Breast epithelium (tissue), 4 donors: ENCODE measurements at regions not wholly inside any gene's neighbourhood (a gene's known extent, or its start where the extent isn't known, plus 50 kb on each side); places are given as distances from the start of the nearest gene placed in this dataset.

Experiments
- DNase-seq, 2 donors: peaks; one replicate each; pipeline ENCODE4 v3.0.0-alpha.2; 2019; ENCODE audit warnings: low spot score in 2 of 2
- H3K27ac ChIP-seq, 2 donors: fragments of 200-600 bp; sonication (generic) in 1 of 2; one replicate each; pipeline ENCODE4 v1.5.1; 2016 to 2019; ENCODE audit warnings: mild to moderate bottlenecking in 1 of 2
- H3K27me3 ChIP-seq, 2 donors: fragments of 200-600 bp; sonication (generic) in 1 of 2; one replicate each; pipeline versions ENCODE4 v1.5.1 to v1.6.0; 2017 to 2019; ENCODE audit warnings: control low read depth in 1 of 2, mild to moderate bottlenecking in 1 of 2
- H3K36me3 ChIP-seq: fragments of 200-600 bp; one replicate; pipeline ENCODE4 v1.5.1; 2019
- H3K4me1 ChIP-seq, 2 donors: fragments of 200-600 bp; sonication (generic); one replicate each; pipeline ENCODE4 v1.5.1; 2016 to 2019; ENCODE audit warnings: control low read depth in 1 of 2
- H3K4me3 ChIP-seq, 3 donors: fragments of 200-600 bp; sonication (generic); 1 replicate in 2 of 3; 2 replicates in 1 of 3; pipeline ENCODE4 v1.5.1; 2016 to 2019; ENCODE audit warnings: mild to moderate bottlenecking in 3 of 3, moderate library complexity in 2 of 3
- H3K9me3 ChIP-seq, 2 donors: fragments of 200-600 bp; sonication (generic) in 1 of 2; one replicate each; pipeline ENCODE4 v1.5.1; 2016 to 2019; ENCODE audit warnings: control low read depth in 1 of 2
- CTCF ChIP-seq, 3 donors: fragments of 450-650 bp; IDR thresholded peaks; one replicate each; pipeline ENCODE4 v1.5.1; 2016 to 2017; ENCODE audit warnings: antibody characterized with exemption in 3 of 3, mild to moderate bottlenecking in 3 of 3, moderate library complexity in 3 of 3
- POLR2A ChIP-seq: fragments of 450-650 bp; IDR thresholded peaks from one replicate; pipeline ENCODE4 v1.6.1; 2016; ENCODE audit warnings: antibody characterized with exemption, mild to moderate bottlenecking, moderate library complexity
- POLR2AphosphoS5 ChIP-seq, 3 donors: sonication (generic); formaldehyde crosslinking; IDR thresholded peaks; one replicate each; pipeline ENCODE4 v1.6.1; 2017; ENCODE audit warnings: antibody characterized with exemption in 3 of 3
- intact Hi-C: fragments of 100-400 bp; cut with DNase I; formaldehyde crosslinking; loops from one replicate; pipeline ENCODE4 v1.15.1; 2023; ENCODE audit warnings: low total_unique reads

GRCh38 chr2:155157065-155157464 lies 458.6 kb downstream of the KCNJ3 start:
- DNase-seq: no peak
- H3K9me3 ChIP-seq: no peaks in the 10 kb centered on the region
- intact Hi-C loops: no loop called here

GRCh38 chr2:155151945-155152344 lies 453.4 kb downstream of the KCNJ3 start:
- intact Hi-C loops: no loop called here
- Histone ChIP-seq H3K4me3 (no peak overlapping the region), H3K4me1 (no peaks in the 10 kb centered on the region), H3K27me3 (no peaks in the 10 kb centered on the region), H3K27ac (no peak overlapping the region), H3K36me3 (no peaks in the 10 kb centered on the region), H3K9me3 (no peaks in the 10 kb centered on the region)
- no peak for DNase-seq
- no peak for TF ChIP-seq CTCF (IDR thresholded peaks at IDR 0.05)
- TF ChIP-seq POLR2AphosphoS5 (IDR thresholded peaks at IDR 0.05): no peak
- no peak for TF ChIP-seq POLR2A

More at GRCh38 chr2:155157065-155157464, 458.6 kb downstream of the KCNJ3 start:
- no peak for TF ChIP-seq POLR2AphosphoS5 (IDR thresholded peaks at IDR 0.05)
- no peak for TF ChIP-seq POLR2A
- no peak for TF ChIP-seq CTCF (IDR thresholded peaks at IDR 0.05)
- H3K4me1 ChIP-seq: no peaks in the 10 kb centered on the region
- no peak overlapping the region for H3K27ac ChIP-seq
- H3K4me3 ChIP-seq: no peak overlapping the region
- no peaks in the 10 kb centered on the region for H3K27me3 ChIP-seq
- no peaks in the 10 kb centered on the region for H3K36me3 ChIP-seq

- H3K27ac ChIP-seq: no peak overlapping the region
- H3K4me1 ChIP-seq: no peaks in the 10 kb centered on the region
- no peak overlapping the region for H3K4me3 ChIP-seq
- no peaks in the 10 kb centered on the region for H3K36me3 ChIP-seq
- TF ChIP-seq POLR2AphosphoS5 (IDR thresholded peaks at IDR 0.05): no peak
- intact Hi-C loops: no loop called here
- H3K9me3 ChIP-seq: no peaks in the 10 kb centered on the region
- no peaks in the 10 kb centered on the region for H3K27me3 ChIP-seq
- no peak for DNase-seq
Measured at GRCh38 chr2:155151472-155151871, 453.0 kb downstream of the KCNJ3 start.

- H3K36me3 ChIP-seq: no peaks in the 10 kb centered on the region
- no peaks in the 10 kb centered on the region for H3K9me3 ChIP-seq
- no peak overlapping the region for H3K4me3 ChIP-seq
- no peaks in the 10 kb centered on the region for H3K27me3 ChIP-seq
- no peak for TF ChIP-seq POLR2A
- no peak for TF ChIP-seq POLR2AphosphoS5 (IDR thresholded peaks at IDR 0.05)
- no peak for TF ChIP-seq CTCF (IDR thresholded peaks at IDR 0.05)
- H3K27ac ChIP-seq: no peak overlapping the region
- intact Hi-C loops: no loop called here
- H3K4me1 ChIP-seq: no peaks in the 10 kb centered on the region
- no peak for DNase-seq
Measured at GRCh38 chr2:155145758-155146229, 447.3 kb downstream of the KCNJ3 start.

- intact Hi-C loops: no loop called here
- no peaks in the 10 kb centered on the region for H3K9me3 ChIP-seq
- H3K27me3 ChIP-seq: no peaks in the 10 kb centered on the region
- TF ChIP-seq POLR2AphosphoS5 (IDR thresholded peaks at IDR 0.05): no peak
- no peak for TF ChIP-seq CTCF (IDR thresholded peaks at IDR 0.05)
- TF ChIP-seq POLR2A: no peak
- H3K27ac ChIP-seq: no peak overlapping the region
- no peaks in the 10 kb centered on the region for H3K4me1 ChIP-seq
- no peak overlapping the region for H3K4me3 ChIP-seq
- no peak for DNase-seq
- H3K36me3 ChIP-seq: no peaks in the 10 kb centered on the region
Measured at GRCh38 chr2:155141418-155141817, 442.9 kb downstream of the KCNJ3 start.
